C4-2B (cell line): ENCODE measurements at regions not wholly inside any gene's neighbourhood (a gene's known extent, or its start where the extent isn't known, plus 50 kb on each side); places are given as distances from the start of the nearest gene placed in this dataset.

Experiments
- H3K27ac ChIP-seq: fragments of 450-650 bp; 2 replicates; pipeline ENCODE4 v1.5.1; 2017
- ZFX ChIP-seq: fragments of 450-650 bp; IDR thresholded peaks from 2 replicates; pipeline ENCODE4 v1.6.1; 2017
- TF ChIP-seq, protein P1 (sequence below): fragments of 450-650 bp; conservative IDR thresholded peaks from 2 replicates; pipeline ENCODE4 v1.5.1; 2017; ENCODE audit warnings: mild to moderate bottlenecking

GRCh38 chr16:26275021-26275590 lies 583.3 kb downstream of the HS3ST4 start:
- TF ChIP-seq, protein P1, sequence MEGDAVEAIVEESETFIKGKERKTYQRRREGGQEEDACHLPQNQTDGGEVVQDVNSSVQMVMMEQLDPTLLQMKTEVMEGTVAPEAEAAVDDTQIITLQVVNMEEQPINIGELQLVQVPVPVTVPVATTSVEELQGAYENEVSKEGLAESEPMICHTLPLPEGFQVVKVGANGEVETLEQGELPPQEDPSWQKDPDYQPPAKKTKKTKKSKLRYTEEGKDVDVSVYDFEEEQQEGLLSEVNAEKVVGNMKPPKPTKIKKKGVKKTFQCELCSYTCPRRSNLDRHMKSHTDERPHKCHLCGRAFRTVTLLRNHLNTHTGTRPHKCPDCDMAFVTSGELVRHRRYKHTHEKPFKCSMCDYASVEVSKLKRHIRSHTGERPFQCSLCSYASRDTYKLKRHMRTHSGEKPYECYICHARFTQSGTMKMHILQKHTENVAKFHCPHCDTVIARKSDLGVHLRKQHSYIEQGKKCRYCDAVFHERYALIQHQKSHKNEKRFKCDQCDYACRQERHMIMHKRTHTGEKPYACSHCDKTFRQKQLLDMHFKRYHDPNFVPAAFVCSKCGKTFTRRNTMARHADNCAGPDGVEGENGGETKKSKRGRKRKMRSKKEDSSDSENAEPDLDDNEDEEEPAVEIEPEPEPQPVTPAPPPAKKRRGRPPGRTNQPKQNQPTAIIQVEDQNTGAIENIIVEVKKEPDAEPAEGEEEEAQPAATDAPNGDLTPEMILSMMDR, result no peak
- TF ChIP-seq ZFX, result no peak
- no peak overlapping the region for H3K27ac ChIP-seq

DNA sequence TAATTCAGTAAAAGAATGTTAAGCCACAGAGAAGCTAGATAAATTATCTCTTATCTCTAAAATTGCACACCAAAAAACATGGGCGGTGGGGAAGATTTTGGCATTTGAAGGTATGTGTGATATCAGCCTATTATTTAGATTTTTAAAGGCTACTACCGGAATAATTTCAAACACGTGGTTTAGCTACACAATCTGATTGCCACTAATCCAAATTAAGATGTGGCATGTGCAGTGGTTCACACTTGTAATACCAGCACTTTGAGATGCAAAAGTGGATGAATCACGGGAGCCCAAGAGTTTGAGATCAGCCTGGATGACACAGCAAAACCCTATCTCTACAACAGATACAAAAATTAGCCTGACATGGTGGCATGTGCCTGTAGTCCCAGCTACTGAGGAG lies 584.5 kb downstream of the HS3ST4 start:
- no peak overlapping the region for H3K27ac ChIP-seq
- no peak for TF ChIP-seq ZFX
- TF ChIP-seq, protein P1, result no peak

DNA sequence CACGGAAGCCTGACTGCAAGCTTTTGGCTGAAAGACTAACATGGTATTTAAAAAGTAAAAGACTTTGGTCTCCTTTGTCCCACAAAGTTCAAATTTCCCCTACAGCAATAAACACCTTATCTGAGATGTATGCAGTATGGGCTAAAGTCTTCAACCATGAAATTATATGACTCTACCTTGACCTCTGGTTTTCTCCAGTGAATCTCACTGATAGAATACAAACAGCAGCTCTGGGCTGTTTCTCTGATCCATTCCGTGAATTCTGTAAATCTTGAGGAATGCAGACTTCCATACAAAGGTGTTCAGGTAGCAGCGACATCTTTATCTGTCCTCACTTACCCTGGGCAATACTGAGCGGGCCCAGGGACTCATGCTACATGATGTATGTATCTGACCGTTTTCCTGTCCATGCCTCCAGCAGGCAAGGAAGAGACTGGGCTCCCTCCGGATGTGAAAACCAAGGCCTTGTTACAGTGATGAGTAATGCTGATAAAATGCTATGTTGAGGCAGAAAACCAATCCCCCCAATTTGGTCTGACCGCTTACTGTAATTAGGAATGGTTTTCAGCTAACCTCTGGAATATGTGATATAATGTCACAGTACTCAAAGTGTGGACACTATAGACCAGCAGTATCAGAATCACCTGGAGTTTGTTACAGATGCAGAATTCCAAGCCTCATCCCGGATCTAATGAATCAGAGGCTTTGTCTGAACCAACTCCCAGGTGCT lies 589.8 kb downstream of the HS3ST4 start:
- H3K27ac ChIP-seq, result no peak overlapping the region
- TF ChIP-seq ZFX, result no peak
- TF ChIP-seq, protein P1, result no peak

- no peak overlapping the region for H3K27ac ChIP-seq
- TF ChIP-seq, protein P1, result no peak
- TF ChIP-seq ZFX, result no peak
These were observed 604.0 kb downstream of the HS3ST4 start for GRCh38 chr16:26295625-26296304.

DNA sequence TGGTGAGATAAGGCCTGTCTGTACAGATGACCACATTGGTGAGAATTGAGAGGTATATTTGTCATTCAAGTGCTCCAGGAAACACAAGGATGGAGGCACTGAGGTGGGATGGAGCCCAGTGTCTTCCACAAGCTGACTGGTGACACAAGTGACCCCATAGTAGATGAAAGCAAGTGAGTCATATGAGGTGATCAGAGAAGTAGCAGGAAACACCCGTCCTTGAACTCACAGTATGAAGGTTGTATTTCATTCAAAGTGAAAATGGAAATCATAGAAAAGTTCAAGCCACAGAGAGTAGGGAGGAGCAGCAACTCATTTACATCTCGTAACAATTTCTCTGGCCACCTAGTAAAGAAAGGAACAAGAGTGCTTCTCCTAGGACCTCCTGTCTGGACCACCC lies 609.8 kb downstream of the HS3ST4 start:
- TF ChIP-seq, protein P1, result no peak
- TF ChIP-seq ZFX, result no peak
- H3K27ac ChIP-seq, result no peak overlapping the region

DNA sequence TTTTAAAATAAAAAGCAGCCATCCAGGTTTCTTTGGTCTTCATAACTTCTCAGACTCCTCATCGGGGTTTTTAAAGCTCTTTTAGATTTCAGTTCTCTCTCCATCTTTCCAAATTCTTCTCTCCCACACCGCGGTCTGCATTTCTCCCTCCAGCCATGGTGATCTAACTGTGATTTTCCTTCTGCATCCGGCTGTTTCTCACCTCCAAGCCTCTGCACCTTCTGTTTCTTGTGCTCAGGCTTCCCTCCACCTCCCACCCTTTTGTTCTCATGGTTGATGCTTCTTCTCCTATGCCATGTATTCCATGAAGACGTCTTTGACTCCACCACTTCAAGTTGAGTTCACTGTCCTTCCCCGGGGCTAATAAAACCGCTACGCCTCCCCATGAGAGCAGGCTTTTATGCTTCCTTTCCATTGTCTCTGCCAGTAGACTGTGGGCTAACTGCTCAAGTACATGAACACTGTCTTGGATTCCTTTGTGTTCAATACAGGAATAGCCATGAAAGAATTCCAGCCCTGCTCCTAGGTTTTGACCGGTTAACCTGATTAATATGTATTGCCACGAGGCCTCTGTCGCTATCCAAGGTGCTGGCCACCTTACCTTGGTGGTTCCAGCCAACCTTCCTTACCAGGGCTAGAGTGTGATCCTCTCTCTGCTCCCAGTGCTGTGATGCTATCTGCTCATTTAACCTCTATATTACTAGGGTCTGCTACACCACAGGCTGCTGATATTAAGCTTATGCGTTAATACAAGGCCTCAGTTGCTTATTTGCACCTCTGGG lies 625.1 kb downstream of the HS3ST4 start:
- TF ChIP-seq, protein P1, result no peak
- no peak for TF ChIP-seq ZFX

More for the DNA sequence above, 625.1 kb downstream of the HS3ST4 start:
- no peak overlapping the region for H3K27ac ChIP-seq
